ENCODE measurements at regions not wholly inside any gene's neighbourhood (a gene's known extent, or its start where the extent isn't known, plus 50 kb on each side); places are given as distances from the start of the nearest gene placed in this dataset.

- DNase-seq, result no peak
Measured at GRCh38 chr7:142311876-142312275, 54.0 kb upstream of the PRSS58 start.

- no peak for DNase-seq
Measured at GRCh38 chr7:142308918-142309317, 51.1 kb upstream of the PRSS58 start.

GRCh38 chr7:142308326-142308725, 50.5 kb upstream of the PRSS58 start:
- DNase-seq, result no peak
